Fibroblast of lung (primary cell): ENCODE measurements at regions not wholly inside any gene's neighbourhood (a gene's known extent, or its start where the extent isn't known, plus 50 kb on each side); places are given as distances from the start of the nearest gene placed in this dataset.

Experiments
- DNase-seq, 2 donors: peaks; one replicate each; pipeline versions ENCODE4 v3.0.0 to v3.0.0-alpha.2; 2010; ENCODE audit warnings: low read depth in 2 of 2
- H2AFZ ChIP-seq: 2 replicates; pipeline ENCODE4 v1.5.1; 2012; ENCODE audit warnings: low read length, control low read depth, inconsistent platforms
- H3K27ac ChIP-seq: 2 replicates; pipeline ENCODE4 v1.5.1; 2011; ENCODE audit warnings: low read length, control low read depth; ENCODE audit not compliant: insufficient read depth
- H3K27me3 ChIP-seq: 2 replicates; pipeline ENCODE4 v1.5.1; 2011; ENCODE audit warnings: mild to moderate bottlenecking, low read length; ENCODE audit not compliant: control insufficient read depth, insufficient read depth
- H3K36me3 ChIP-seq: 2 replicates; pipeline ENCODE4 v1.5.1; 2011; ENCODE audit warnings: low read length; ENCODE audit not compliant: control insufficient read depth, insufficient read depth
- H3K4me1 ChIP-seq: 2 replicates; pipeline ENCODE4 v1.5.1; 2011; ENCODE audit warnings: low read length; ENCODE audit not compliant: control insufficient read depth, insufficient read depth; ENCODE audit errors: extremely low read depth
- H3K4me2 ChIP-seq: 2 replicates; pipeline ENCODE4 v1.5.1; 2011; ENCODE audit warnings: low read length, control low read depth; ENCODE audit not compliant: insufficient read depth; ENCODE audit errors: extremely low read depth
- H3K4me3 ChIP-seq, 4 experiments: fragments of 200-600 bp in 1 of 4; sonication (generic) in 1 of 4; replicated peaks in 1 of 4; 2 replicates each; pipeline ENCODE4 v1.5.1; 2011 to 2016; ENCODE audit warnings: low read length in 4 of 4, low read depth in 3 of 4, mild to moderate bottlenecking in 3 of 4, control low read depth in 2 of 4, inconsistent platforms in 1 of 4, mixed read lengths in 1 of 4; ENCODE audit not compliant: insufficient read depth in 1 of 4; ENCODE audit errors: control extremely low read depth in 1 of 4
- H3K79me2 ChIP-seq: 2 replicates; pipeline ENCODE4 v1.5.1; 2012; ENCODE audit warnings: mild to moderate bottlenecking, low read length, inconsistent platforms; ENCODE audit not compliant: control insufficient read depth, insufficient read depth
- H3K9ac ChIP-seq: 2 replicates; pipeline ENCODE4 v1.5.1; 2011; ENCODE audit warnings: mild to moderate bottlenecking, low read length, control low read depth; ENCODE audit not compliant: insufficient read depth
- H3K9me3 ChIP-seq: 2 replicates; pipeline ENCODE4 v1.5.1; 2012; ENCODE audit warnings: low read depth, low read length; ENCODE audit not compliant: control insufficient read depth, insufficient read depth
- H4K20me1 ChIP-seq: 2 replicates; pipeline ENCODE4 v1.5.1; 2011; ENCODE audit warnings: low read length; ENCODE audit not compliant: control insufficient read depth, insufficient read depth; ENCODE audit errors: extremely low read depth
- EZH2 ChIP-seq: IDR thresholded peaks from 2 replicates; pipeline ENCODE4 v1.5.1; 2012; ENCODE audit warnings: low read length, control low read depth, mild to moderate bottlenecking; ENCODE audit errors: missing control alignments
- TF ChIP-seq, protein P1 (sequence below), 2 donors: IDR thresholded peaks in 1 of 2; conservative IDR thresholded peaks in 1 of 2; 1 replicate in 1 of 2; 2 replicates in 1 of 2; pipeline ENCODE4 v1.5.1; 2011 to 2012; ENCODE audit warnings: low read length in 2 of 2, control low read depth in 1 of 2, inconsistent platforms in 1 of 2, low read depth in 1 of 2, mild to moderate bottlenecking in 1 of 2

GRCh38 chr16:35748621-35749252 lies 2289.3 kb downstream of the TP53TG3F start:
- H3K9ac ChIP-seq, result no peak overlapping the region
- H3K79me2 ChIP-seq, result no peaks in the 10 kb centered on the region
- H4K20me1 ChIP-seq, result no peaks in the 10 kb centered on the region
- H3K4me3 ChIP-seq, result no peak overlapping the region
- no peaks in the 10 kb centered on the region for H3K9me3 ChIP-seq
- no peaks in the 10 kb centered on the region for H3K27me3 ChIP-seq
- H3K27ac ChIP-seq, result no peak overlapping the region
- H3K4me1 ChIP-seq, result no peaks in the 10 kb centered on the region
- no peak for DNase-seq
- no peak overlapping the region for H3K4me2 ChIP-seq
- TF ChIP-seq EZH2, result no peak
- TF ChIP-seq, protein P1, sequence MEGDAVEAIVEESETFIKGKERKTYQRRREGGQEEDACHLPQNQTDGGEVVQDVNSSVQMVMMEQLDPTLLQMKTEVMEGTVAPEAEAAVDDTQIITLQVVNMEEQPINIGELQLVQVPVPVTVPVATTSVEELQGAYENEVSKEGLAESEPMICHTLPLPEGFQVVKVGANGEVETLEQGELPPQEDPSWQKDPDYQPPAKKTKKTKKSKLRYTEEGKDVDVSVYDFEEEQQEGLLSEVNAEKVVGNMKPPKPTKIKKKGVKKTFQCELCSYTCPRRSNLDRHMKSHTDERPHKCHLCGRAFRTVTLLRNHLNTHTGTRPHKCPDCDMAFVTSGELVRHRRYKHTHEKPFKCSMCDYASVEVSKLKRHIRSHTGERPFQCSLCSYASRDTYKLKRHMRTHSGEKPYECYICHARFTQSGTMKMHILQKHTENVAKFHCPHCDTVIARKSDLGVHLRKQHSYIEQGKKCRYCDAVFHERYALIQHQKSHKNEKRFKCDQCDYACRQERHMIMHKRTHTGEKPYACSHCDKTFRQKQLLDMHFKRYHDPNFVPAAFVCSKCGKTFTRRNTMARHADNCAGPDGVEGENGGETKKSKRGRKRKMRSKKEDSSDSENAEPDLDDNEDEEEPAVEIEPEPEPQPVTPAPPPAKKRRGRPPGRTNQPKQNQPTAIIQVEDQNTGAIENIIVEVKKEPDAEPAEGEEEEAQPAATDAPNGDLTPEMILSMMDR (conservative IDR thresholded peaks at IDR 0.05 in 1 of 2, IDR thresholded peaks at IDR 0.05 in 1 of 2; ENCODE audit: low read depth in 1 of 2, low read length in 2 of 2), result no peak
- no peak overlapping the region for H2AFZ ChIP-seq
- H3K36me3 ChIP-seq, result no peaks in the 10 kb centered on the region

- H3K27me3 ChIP-seq, result no peaks in the 10 kb centered on the region
- no peaks in the 10 kb centered on the region for H3K79me2 ChIP-seq
- no peak for TF ChIP-seq EZH2
- TF ChIP-seq, protein P1 (conservative IDR thresholded peaks at IDR 0.05 in 1 of 2, IDR thresholded peaks at IDR 0.05 in 1 of 2; ENCODE audit: low read depth in 1 of 2, low read length in 2 of 2), result no peak
- no peaks in the 10 kb centered on the region for H3K9me3 ChIP-seq
- no peak overlapping the region for H3K4me2 ChIP-seq
- H2AFZ ChIP-seq, result no peak overlapping the region
- H3K4me3 ChIP-seq, result no peak overlapping the region
- H3K9ac ChIP-seq, result no peak overlapping the region
- no peaks in the 10 kb centered on the region for H3K4me1 ChIP-seq
- DNase-seq, result no peak
- no peak overlapping the region for H3K27ac ChIP-seq
- H4K20me1 ChIP-seq, result no peaks in the 10 kb centered on the region
- H3K36me3 ChIP-seq, result no peaks in the 10 kb centered on the region
Observed at GRCh38 chr16:35749253-35750141, 2290.1 kb downstream of the TP53TG3F start.

GRCh38 chr16:35750157-35750689 lies 2290.8 kb downstream of the TP53TG3F start:
- Histone ChIP-seq H3K4me3 (no peak overlapping the region), H3K27ac (no peak overlapping the region), H3K4me2 (no peak overlapping the region), H4K20me1 (no peaks in the 10 kb centered on the region), H3K4me1 (no peaks in the 10 kb centered on the region), H3K9ac (no peak overlapping the region), H3K36me3 (no peaks in the 10 kb centered on the region), H2AFZ (no peak overlapping the region), H3K27me3 (no peaks in the 10 kb centered on the region), H3K79me2 (no peaks in the 10 kb centered on the region), H3K9me3 (no peaks in the 10 kb centered on the region)
- TF ChIP-seq, protein P1 (conservative IDR thresholded peaks at IDR 0.05 in 1 of 2, IDR thresholded peaks at IDR 0.05 in 1 of 2; ENCODE audit: low read depth in 1 of 2, low read length in 2 of 2), result no peak
- TF ChIP-seq EZH2, result no peak
- no peak for DNase-seq
